Uterus (tissue), 2 donors: ENCODE measurements at regions not wholly inside any gene's neighbourhood (a gene's known extent, or its start where the extent isn't known, plus 50 kb on each side); places are given as distances from the start of the nearest gene placed in this dataset.

ENCODE experiments used
- POLR2A ChIP-seq, 2 donors: fragments of 450-650 bp; IDR thresholded peaks; one replicate each; pipeline ENCODE4 v1.6.1; 2016; ENCODE audit warnings: antibody characterized with exemption in 2 of 2, mild to moderate bottlenecking in 1 of 2, moderate library complexity in 1 of 2
- TF ChIP-seq, protein P1 (sequence below), 4 experiments: fragments of 200-600 bp in 2 of 4; fragments of 450-650 bp in 2 of 4; sonication (generic) in 2 of 4; IDR thresholded peaks; one replicate each; pipeline ENCODE4 v1.5.1; 2016 to 2019; ENCODE audit warnings: antibody characterized with exemption in 4 of 4, mild to moderate bottlenecking in 2 of 4, moderate library complexity in 1 of 4

- TF ChIP-seq, protein P1, sequence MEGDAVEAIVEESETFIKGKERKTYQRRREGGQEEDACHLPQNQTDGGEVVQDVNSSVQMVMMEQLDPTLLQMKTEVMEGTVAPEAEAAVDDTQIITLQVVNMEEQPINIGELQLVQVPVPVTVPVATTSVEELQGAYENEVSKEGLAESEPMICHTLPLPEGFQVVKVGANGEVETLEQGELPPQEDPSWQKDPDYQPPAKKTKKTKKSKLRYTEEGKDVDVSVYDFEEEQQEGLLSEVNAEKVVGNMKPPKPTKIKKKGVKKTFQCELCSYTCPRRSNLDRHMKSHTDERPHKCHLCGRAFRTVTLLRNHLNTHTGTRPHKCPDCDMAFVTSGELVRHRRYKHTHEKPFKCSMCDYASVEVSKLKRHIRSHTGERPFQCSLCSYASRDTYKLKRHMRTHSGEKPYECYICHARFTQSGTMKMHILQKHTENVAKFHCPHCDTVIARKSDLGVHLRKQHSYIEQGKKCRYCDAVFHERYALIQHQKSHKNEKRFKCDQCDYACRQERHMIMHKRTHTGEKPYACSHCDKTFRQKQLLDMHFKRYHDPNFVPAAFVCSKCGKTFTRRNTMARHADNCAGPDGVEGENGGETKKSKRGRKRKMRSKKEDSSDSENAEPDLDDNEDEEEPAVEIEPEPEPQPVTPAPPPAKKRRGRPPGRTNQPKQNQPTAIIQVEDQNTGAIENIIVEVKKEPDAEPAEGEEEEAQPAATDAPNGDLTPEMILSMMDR (IDR thresholded peaks at IDR 0.05) = no peak
- no peak for TF ChIP-seq POLR2A (IDR thresholded peaks at IDR 0.05)
Measured at GRCh38 chr2:19642501-19642900, 259.3 kb downstream of the TTC32 start.
